Renal cortex interstitium (tissue), 11 donors: ENCODE measurements at regions not wholly inside any gene's neighbourhood (a gene's known extent, or its start where the extent isn't known, plus 50 kb on each side); places are given as distances from the start of the nearest gene placed in this dataset.

Source experiments
- DNase-seq, 11 donors: peaks; one replicate each; pipeline ENCODE4 v3.0.0-alpha.2; 2013; ENCODE audit warnings: low read depth in 9 of 11, low spot score in 4 of 11; ENCODE audit errors: extremely low read depth in 1 of 11

DNA sequence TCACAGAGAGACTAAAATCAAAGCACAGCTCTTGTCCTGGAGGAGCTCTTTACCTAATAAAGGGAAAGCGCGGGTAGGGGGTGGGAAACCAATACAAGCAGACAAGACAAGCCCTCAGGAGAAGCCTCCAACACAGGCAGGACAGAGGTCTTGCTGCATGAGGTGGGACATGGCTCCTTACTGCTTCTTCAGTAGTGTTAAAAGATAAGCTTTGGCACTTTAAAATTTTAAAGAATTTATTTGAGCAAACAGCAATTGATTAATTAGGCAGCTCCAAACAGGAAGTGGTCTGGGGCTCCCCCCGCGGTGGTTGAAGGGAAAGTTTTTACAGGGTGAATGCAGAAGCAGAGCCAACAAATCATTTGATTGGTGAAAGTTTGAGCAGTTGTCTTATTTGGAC, 50.3 kb upstream of the MACC1 start:
- no peak for DNase-seq

DNA sequence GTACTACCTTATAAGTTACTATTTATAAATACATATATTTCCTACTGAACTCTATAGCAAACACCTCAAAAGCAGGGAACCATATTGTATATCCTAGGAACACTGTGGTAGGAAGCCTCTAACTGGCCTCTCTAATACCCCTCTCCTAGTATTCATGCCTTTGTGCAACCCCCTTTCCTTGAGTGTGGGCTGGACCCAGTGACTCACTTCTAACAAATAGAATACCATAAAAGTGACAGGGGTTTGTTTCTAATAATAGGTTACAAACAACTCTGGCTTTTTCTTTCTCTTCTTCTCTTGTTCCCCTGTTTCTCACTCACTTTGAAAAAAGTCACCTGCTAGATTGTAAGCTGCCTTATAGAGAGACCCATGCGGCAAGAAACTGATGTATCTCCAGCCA, 51.6 kb upstream of the MACC1 start:
- DNase-seq: no peak

DNA sequence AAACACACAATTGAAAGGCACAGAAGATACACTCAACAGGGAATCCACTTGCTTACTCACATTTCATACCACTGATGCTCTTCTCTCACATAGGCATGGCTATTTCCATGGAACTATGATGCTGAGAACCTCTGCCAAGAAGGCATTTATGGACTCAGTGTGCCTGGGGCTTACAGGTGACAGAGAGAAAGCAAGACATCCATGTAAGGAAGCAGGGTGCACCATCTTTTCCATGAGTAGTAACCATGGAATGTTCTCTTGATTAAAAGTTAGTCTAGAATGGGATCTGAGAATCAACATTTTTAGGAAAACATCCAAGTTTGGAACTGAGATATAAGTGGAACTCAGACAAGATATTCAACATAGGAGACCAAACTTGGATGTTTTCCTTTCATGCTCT, 52.5 kb upstream of the MACC1 start:
- DNase-seq: no peak

DNA sequence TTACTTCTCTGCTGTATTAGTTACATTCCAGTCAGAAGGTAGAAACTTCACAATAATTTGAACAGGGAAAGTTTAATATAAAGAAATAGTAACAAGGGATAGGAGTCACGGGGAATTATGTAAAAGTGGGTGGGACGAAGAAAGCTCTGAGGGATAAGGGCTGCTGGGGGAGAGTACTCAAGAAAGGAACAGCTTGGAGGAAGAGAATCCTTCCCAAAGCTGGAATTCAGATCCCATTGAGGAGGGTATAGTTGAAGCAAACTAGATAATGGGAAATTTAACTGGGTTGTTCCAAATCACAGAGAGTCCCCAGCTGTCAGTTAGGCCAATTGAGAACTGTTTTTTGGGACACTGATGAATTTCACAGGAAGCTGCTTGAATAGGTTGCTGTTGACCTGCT, 53.2 kb upstream of the MACC1 start:
- no peak for DNase-seq

DNA sequence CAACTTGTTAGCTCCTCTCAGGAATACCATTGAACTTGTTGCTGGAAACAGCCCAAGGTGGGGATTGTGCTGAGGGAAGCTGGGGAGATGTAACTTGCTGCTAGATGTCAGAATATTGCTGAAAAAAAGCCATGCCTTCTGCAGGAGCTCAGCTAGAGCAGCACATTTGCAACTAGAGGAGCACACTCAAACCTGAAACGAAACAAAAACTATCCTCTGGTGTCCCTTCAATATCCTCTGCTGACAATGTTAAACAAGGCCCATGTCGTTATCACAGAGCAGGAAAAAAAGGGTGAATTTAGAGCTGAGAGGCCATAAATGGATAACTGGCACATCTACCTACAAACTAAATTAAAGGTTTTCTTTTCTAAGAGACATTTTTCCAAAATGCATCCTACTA, 53.7 kb upstream of the MACC1 start:
- DNase-seq: no peak

DNA sequence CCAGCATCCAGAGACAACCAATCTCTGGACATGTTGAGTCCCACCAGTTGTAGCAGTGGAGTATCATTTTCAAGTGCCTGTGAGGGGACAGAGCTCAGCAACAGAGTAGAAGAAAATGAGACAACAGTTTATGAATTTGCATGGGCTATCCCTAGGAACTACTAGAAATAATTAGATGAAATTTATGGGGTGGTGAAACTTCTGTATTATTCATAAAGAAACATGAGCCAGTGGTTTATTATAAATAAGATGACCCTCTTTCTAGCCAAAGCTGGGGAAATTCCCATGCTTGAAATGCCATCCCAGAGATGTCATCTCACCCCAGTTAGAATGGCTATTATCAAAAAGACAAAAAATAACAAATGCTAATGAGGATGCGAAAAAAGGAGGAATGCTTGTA, 55.1 kb upstream of the ITGB8 start:
- no peak for DNase-seq

DNA sequence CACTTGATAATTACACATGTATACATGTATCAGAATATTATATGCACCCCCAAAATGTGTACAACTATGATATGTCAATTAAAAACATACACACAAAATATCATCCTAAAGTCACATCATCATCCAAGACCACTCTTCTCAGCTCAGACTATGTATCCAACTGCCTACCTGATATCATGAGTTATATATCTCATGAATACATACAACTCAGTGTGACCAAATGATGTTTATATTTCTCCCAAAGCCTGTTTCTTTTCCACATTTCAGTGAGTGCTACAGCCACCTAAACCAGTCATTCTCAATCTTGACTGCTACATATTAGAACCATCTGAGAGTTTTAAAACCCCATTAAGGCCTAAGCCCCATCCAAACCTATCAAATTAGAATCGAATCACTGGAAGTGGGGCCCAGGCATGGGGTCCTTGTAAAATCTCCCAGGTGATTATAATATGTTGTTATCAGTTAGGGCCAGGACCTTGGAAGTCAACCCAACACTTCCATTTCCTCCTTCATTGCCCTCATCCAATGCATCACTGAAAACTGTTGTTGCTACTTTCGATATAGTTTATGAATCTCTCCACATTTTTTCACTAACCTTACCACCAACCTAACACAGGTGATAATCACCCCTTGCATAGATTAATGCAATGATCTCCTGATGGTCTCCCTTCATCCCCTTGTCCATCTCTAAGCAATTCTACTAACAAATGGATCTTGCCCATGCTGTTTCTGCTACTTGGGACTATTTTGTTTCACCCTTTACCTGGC, 53.8 kb upstream of the ITGB8 start:
- peak in 1 of 11 donors; percentile 12 for DNase-seq

DNA sequence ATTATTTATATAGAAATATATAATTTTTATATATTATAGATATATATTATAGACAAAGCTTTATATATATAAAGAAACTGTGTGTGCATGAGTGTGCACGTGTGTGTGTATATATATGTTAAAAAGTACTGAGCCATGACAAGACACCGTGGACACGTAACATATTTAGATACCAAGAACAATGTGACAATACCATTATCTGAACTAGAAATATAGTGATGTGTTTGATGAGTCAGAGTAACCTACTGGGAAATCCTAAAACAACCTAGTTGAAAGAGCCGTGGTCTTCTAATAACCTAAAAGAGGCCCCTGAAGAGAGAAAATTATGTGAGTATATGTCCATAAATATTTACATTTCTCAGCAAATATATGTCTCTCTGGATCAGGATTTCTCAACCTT, 50.7 kb upstream of the ITGB8 start:
- no peak for DNase-seq

DNA sequence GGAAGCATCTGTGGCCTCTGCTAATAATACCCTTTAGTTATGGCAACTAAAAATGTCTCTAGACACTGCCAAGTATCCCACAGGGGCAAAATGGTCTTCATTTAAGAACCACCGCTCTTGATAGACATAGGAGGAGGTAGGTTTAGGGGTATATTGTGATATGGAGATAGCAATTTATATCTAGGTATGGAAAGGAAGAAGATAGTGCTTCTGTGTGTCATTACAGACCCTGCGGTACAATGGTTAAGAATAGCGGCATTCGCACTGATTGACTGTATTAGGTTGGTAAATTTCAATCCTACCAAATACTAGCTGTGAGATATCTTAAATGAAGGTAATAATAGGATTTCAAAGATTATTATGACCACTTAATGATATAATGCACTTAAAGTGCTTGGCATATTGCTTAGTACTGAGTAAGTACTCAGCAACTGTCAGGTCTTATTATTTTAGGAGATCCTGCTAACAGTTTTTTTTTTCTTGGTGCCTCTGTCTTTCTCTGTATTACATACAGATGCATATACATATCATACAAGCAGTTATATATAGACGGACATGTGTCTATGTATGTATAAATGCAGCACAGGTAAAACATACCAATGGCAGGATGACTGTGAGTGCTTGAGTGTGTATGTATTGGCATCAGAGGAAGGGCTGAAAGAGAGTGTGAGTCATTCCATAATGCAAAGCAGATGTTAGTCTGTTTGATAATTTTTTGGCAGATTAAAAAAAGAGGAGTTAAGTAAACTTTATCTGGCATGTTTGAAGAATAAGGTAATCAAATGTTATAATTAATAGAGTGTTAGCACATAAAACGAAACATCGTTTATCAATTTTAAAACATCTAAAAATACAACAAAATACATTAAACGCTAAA, 50.0 kb upstream of the ITGB8 start:
- no peak for DNase-seq
